ENCODE measurements at regions not wholly inside any gene's neighbourhood (a gene's known extent, or its start where the extent isn't known, plus 50 kb on each side); places are given as distances from the start of the nearest gene placed in this dataset.
A peak's percentile ranks its signal among the peaks of the same experiment; 100 is the strongest.

- Histone ChIP-seq H3K4me3 (ENCODE audit: low read depth, low read length) (no peak overlapping the region), H3K36me3 (ENCODE audit: control insufficient read depth, insufficient read depth, low read length) (no peaks in the 10 kb centered on the region), H3K27me3 (ENCODE audit: control insufficient read depth, insufficient read depth, low read length) (no peaks in the 10 kb centered on the region)
- DNase-seq (ENCODE audit: low read depth) (no peak), FAIRE-seq (no peak)
- TF ChIP-seq CTCF (IDR thresholded peaks at IDR 0.05; ENCODE audit: insufficient read depth, low read length, severe bottlenecking): no peak
Measured at GRCh38 chr2:160550048-160550447, 56.4 kb upstream of the RBMS1 start.

GRCh38 chr2:160551259-160551658 is 57.7 kb upstream of the RBMS1 start:
- H3K27me3 ChIP-seq (ENCODE audit: control insufficient read depth, insufficient read depth, low read length): no peaks in the 10 kb centered on the region
- no peak for TF ChIP-seq CTCF (IDR thresholded peaks at IDR 0.05; ENCODE audit: insufficient read depth, low read length, severe bottlenecking)
- DNase-seq (ENCODE audit: low read depth) (no peak), FAIRE-seq (no peak)
- no peak overlapping the region for H3K4me3 ChIP-seq (ENCODE audit: low read depth, low read length)
- H3K36me3 ChIP-seq (ENCODE audit: control insufficient read depth, insufficient read depth, low read length): no peaks in the 10 kb centered on the region

- no peak overlapping the region for H3K4me3 ChIP-seq (ENCODE audit: low read depth, low read length)
- DNase-seq (ENCODE audit: low read depth) (peak; percentile 18), FAIRE-seq (no peak)
- no peak for TF ChIP-seq CTCF (IDR thresholded peaks at IDR 0.05; ENCODE audit: insufficient read depth, low read length, severe bottlenecking)
- H3K27me3 ChIP-seq (ENCODE audit: control insufficient read depth, insufficient read depth, low read length): no peaks in the 10 kb centered on the region
- no peaks in the 10 kb centered on the region for H3K36me3 ChIP-seq (ENCODE audit: control insufficient read depth, insufficient read depth, low read length)
Measured at GRCh38 chr2:160555420-160556071, 61.9 kb upstream of the RBMS1 start.

- no peaks in the 10 kb centered on the region for H3K36me3 ChIP-seq (ENCODE audit: control insufficient read depth, insufficient read depth, low read length)
- no peak for TF ChIP-seq CTCF (IDR thresholded peaks at IDR 0.05; ENCODE audit: insufficient read depth, low read length, severe bottlenecking)
- DNase-seq (ENCODE audit: low read depth): no peak
- no peak overlapping the region for H3K4me3 ChIP-seq (ENCODE audit: low read depth, low read length)
- FAIRE-seq: no peak
- no peaks in the 10 kb centered on the region for H3K27me3 ChIP-seq (ENCODE audit: control insufficient read depth, insufficient read depth, low read length)
Measured at GRCh38 chr2:160557903-160558302, 64.3 kb upstream of the RBMS1 start.

GRCh38 chr2:160558531-160558930 is 64.9 kb upstream of the RBMS1 start:
- TF ChIP-seq CTCF (IDR thresholded peaks at IDR 0.05; ENCODE audit: insufficient read depth, low read length, severe bottlenecking): no peak
- Histone ChIP-seq H3K27me3 (ENCODE audit: control insufficient read depth, insufficient read depth, low read length) (no peaks in the 10 kb centered on the region), H3K4me3 (ENCODE audit: low read depth, low read length) (no peak overlapping the region), H3K36me3 (ENCODE audit: control insufficient read depth, insufficient read depth, low read length) (no peaks in the 10 kb centered on the region)
- DNase-seq (ENCODE audit: low read depth): no peak
- no peak for FAIRE-seq

Data from bronchial epithelial cell (primary cell).